ENCODE measurements at regions not wholly inside any gene's neighbourhood (a gene's known extent, or its start where the extent isn't known, plus 50 kb on each side); places are given as distances from the start of the nearest gene placed in this dataset.

DNA sequence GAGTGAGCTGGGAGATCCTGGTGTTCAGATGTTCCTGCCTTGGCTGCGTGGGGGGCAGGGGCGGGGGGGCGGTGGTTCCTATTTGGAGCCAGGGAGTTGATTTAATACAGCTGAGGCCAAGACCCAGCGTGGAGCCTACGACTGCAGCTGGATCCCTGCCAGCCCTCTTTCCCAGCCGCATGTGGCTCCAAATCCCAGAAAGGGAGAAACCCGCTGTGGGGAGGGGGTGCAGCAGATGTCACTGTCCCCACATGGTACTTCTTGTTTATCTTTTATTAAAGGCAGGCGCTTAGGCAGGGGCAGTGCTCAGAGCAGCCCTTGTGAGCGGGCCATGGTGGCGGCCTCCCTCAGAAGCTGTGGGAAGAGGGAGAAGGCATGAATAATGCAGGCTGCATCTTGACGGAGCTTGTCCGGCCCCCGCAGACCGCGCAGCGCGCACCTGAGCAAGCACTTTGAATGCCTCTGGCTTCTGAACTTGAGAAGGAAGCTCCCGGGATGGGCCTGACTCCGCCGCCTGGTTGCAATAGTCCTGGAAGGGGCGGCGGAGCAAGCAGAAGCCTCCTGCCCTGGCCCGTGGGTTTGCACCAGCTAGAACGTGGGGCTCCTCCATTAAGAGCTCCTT lies 112.1 kb downstream of the GLI2 start:
- Histone ChIP-seq H3K9me1 (replicated peaks; ENCODE audit: control insufficient read depth, extremely low read depth, insufficient read depth, low read length) (no peaks in the 10 kb centered on the region), H3K27ac (ENCODE audit: insufficient read depth, low read depth, low read length) (no peak overlapping the region), H3K4me1 (ENCODE audit: control insufficient read depth, extremely low read depth, insufficient read depth, low read length) (no peaks in the 10 kb centered on the region), H2AFZ (ENCODE audit: low read depth, low read length) (no peak overlapping the region), H3K9ac (replicated peaks; ENCODE audit: extremely low read depth, insufficient read depth, low read length) (no peak overlapping the region), H3K27me3 (ENCODE audit: control insufficient read depth in 2 of 2, insufficient read depth in 2 of 2, low read length in 2 of 2) (peaks cover 0 to 4% of the 10 kb centered on the region in 2 experiments), H4K20me1 (replicated peaks; ENCODE audit: control insufficient read depth, extremely low read depth, insufficient read depth, low read length) (no peaks in the 10 kb centered on the region), H3K79me2 (ENCODE audit: control insufficient read depth, insufficient read depth, low read length) (no peaks in the 10 kb centered on the region), H3K36me3 (ENCODE audit: control insufficient read depth in 2 of 2, extremely low read depth in 1 of 2, insufficient read depth in 2 of 2, low read length in 2 of 2) (no peaks in the 10 kb centered on the region), H3K9me3 (replicated peaks; ENCODE audit: control insufficient read depth, insufficient read depth, low read length) (no peaks in the 10 kb centered on the region), H3K4me3 (replicated peaks in 1 of 3; ENCODE audit: insufficient read depth in 1 of 3, low read depth in 1 of 3, low read length in 3 of 3) (no peak overlapping the region), H3K4me2 (ENCODE audit: insufficient read depth, low read length) (no peak overlapping the region)
- dilution Hi-C loops (cut with MboI; ENCODE audit: extremely low pct_ligation_motif_present, low sequenced_read_pairs), result no loop called here
- no TSS peak for BruUV-seq (replicated peaks)
- CTCF ChIA-PET, result interaction anchor here (0.8 kb wide), 1 partner anchor 53 kb away, joined by 5 read pairs; no protein-coding TSS in a partner anchor
- no peak for TF ChIP-seq MYC (IDR thresholded peaks at IDR 0.05; ENCODE audit: low read depth, low read length)
- TF ChIP-seq GATA2 (IDR thresholded peaks at IDR 0.05; ENCODE audit: insufficient read depth, insufficient read length, low read depth, low read length), result no peak
- DNase-seq (ENCODE audit: low read depth, low spot score) (no peak), FAIRE-seq (no peak)
- intact Hi-C loops (cut with micrococcal nuclease), result no loop called here
- POLR2A ChIA-PET, result no interaction called here

DNA sequence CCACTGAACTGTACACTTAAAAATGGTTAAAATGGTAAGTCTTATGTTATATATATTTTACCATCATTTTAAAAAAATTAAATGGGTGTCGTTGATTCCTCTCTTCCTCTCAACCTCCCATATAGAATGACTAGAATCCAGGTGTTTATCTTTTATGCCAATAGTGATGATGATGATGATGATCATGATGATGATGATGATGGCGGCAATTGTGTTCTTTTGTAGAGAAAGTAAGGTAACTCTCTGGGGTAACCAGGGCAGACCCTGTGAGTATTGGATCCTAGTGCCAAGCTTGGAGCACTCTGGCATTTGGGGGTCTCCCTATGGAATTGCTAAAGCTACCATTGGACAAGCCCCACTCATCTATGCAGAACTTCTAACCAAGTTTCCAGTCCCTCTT lies 113.6 kb downstream of the GLI2 start:
- Histone ChIP-seq H3K36me3 (ENCODE audit: control insufficient read depth in 2 of 2, extremely low read depth in 1 of 2, insufficient read depth in 2 of 2, low read length in 2 of 2) (no peaks in the 10 kb centered on the region), H4K20me1 (replicated peaks; ENCODE audit: control insufficient read depth, extremely low read depth, insufficient read depth, low read length) (no peaks in the 10 kb centered on the region), H3K27me3 (ENCODE audit: control insufficient read depth in 2 of 2, insufficient read depth in 2 of 2, low read length in 2 of 2) (peaks cover 0 to 4% of the 10 kb centered on the region in 2 experiments), H3K4me2 (ENCODE audit: insufficient read depth, low read length) (no peak overlapping the region), H3K4me1 (ENCODE audit: control insufficient read depth, extremely low read depth, insufficient read depth, low read length) (no peaks in the 10 kb centered on the region), H3K9ac (replicated peaks; ENCODE audit: extremely low read depth, insufficient read depth, low read length) (no peak overlapping the region), H3K79me2 (ENCODE audit: control insufficient read depth, insufficient read depth, low read length) (no peaks in the 10 kb centered on the region), H3K9me3 (replicated peaks; ENCODE audit: control insufficient read depth, insufficient read depth, low read length) (no peaks in the 10 kb centered on the region), H3K27ac (ENCODE audit: insufficient read depth, low read depth, low read length) (no peak overlapping the region), H3K4me3 (replicated peaks in 1 of 3; ENCODE audit: insufficient read depth in 1 of 3, low read depth in 1 of 3, low read length in 3 of 3) (no peak overlapping the region), H3K9me1 (replicated peaks; ENCODE audit: control insufficient read depth, extremely low read depth, insufficient read depth, low read length) (no peaks in the 10 kb centered on the region), H2AFZ (ENCODE audit: low read depth, low read length) (no peak overlapping the region)
- intact Hi-C loops (cut with micrococcal nuclease) (no loop called here), dilution Hi-C loops (cut with MboI; ENCODE audit: extremely low pct_ligation_motif_present, low sequenced_read_pairs) (no loop called here)
- ChIA-PET POLR2A (no interaction called here), CTCF (no interaction called here)
- no TSS peak for BruUV-seq (replicated peaks)
- no peak for DNase-seq (ENCODE audit: low read depth, low spot score)
- TF ChIP-seq GATA2 (IDR thresholded peaks at IDR 0.05; ENCODE audit: insufficient read depth, insufficient read length, low read depth, low read length), result no peak
- TF ChIP-seq EZH2 (IDR thresholded peaks at IDR 0.05; ENCODE audit: borderline replicate concordance, low read depth, low read length, severe bottlenecking), result no peak
- no peak for TF ChIP-seq POLR2AphosphoS5 (IDR thresholded peaks at IDR 0.05; ENCODE audit: insufficient read depth, low read depth, low read length)
- no peak for TF ChIP-seq JUN (IDR thresholded peaks at IDR 0.05; ENCODE audit: borderline replicate concordance, insufficient read depth, insufficient read length, low read depth)
- FAIRE-seq, result no peak
